Activated T-cell treated with anti-CD3 and anti-CD28 coated beads, Interleukin-2, amount 50 U/mL, for 24 hours (primary cell): ENCODE measurements at regions not wholly inside any gene's neighbourhood (a gene's known extent, or its start where the extent isn't known, plus 50 kb on each side); places are given as distances from the start of the nearest gene placed in this dataset.

Source experiments
- DNase-seq: peaks from one replicate; pipeline ENCODE4 v3.0.0-alpha.2; 2020
- H3K27ac Mint-ChIP-seq: 2 replicates; pipeline ENCODE4 v1.8.0; 2020; ENCODE audit warnings: mild to moderate bottlenecking, mixed read lengths
- H3K27me3 Mint-ChIP-seq: 2 replicates; pipeline ENCODE4 v1.8.0; 2020; ENCODE audit warnings: mixed read lengths
- H3K36me3 Mint-ChIP-seq: 2 replicates; pipeline ENCODE4 v1.8.0; 2020; ENCODE audit warnings: low read depth, mixed read lengths
- H3K4me1 Mint-ChIP-seq: 2 replicates; pipeline ENCODE4 v1.8.0; 2020; ENCODE audit warnings: low read depth, mixed read lengths
- H3K4me3 Mint-ChIP-seq: 2 replicates; pipeline ENCODE4 v1.8.0; 2020; ENCODE audit warnings: mild to moderate bottlenecking, moderate library complexity, mixed read lengths
- H3K9me3 Mint-ChIP-seq: 2 replicates; pipeline ENCODE4 v1.8.0; 2020; ENCODE audit warnings: mixed read lengths

GRCh38 chr6:141337191-141337590 lies 795.5 kb upstream of the GJE1 start:
- Mint-ChIP-seq H3K4me3 (no peak overlapping the region), H3K27ac (no peak overlapping the region), H3K9me3 (no peaks in the 10 kb centered on the region), H3K27me3 (peaks cover 3% of the 10 kb centered on the region), H3K36me3 (no peaks in the 10 kb centered on the region), H3K4me1 (peaks cover 2% of the 10 kb centered on the region)
- no peak for DNase-seq

- Mint-ChIP-seq H3K4me1 (peaks cover 2% of the 10 kb centered on the region), H3K4me3 (no peak overlapping the region), H3K9me3 (no peaks in the 10 kb centered on the region), H3K27ac (no peak overlapping the region), H3K36me3 (no peaks in the 10 kb centered on the region), H3K27me3 (peaks cover 3% of the 10 kb centered on the region)
- no peak for DNase-seq
Observed at GRCh38 chr6:141335477-141336273, 797.0 kb upstream of the GJE1 start.

- no peak for DNase-seq
- Mint-ChIP-seq H3K36me3 (no peaks in the 10 kb centered on the region), H3K4me1 (peaks cover 21% of the 10 kb centered on the region), H3K9me3 (no peaks in the 10 kb centered on the region), H3K27ac (no peak overlapping the region), H3K4me3 (no peak overlapping the region), H3K27me3 (no peaks in the 10 kb centered on the region)
Observed at GRCh38 chr6:141326925-141327324, 805.8 kb upstream of the GJE1 start.

- H3K4me3 Mint-ChIP-seq = no peak overlapping the region
Observed at GRCh38 chr6:141326426-141326825, 806.3 kb upstream of the GJE1 start.

GRCh38 chr6:141321493-141322347 lies 811.0 kb upstream of the GJE1 start:
- no peak for DNase-seq
- H3K4me3 Mint-ChIP-seq = no peak overlapping the region
- H3K27me3 Mint-ChIP-seq = peaks cover 6% of the 10 kb centered on the region
- H3K9me3 Mint-ChIP-seq = no peaks in the 10 kb centered on the region
- no peaks in the 10 kb centered on the region for H3K36me3 Mint-ChIP-seq
- H3K4me1 Mint-ChIP-seq = peaks cover 17% of the 10 kb centered on the region
- H3K27ac Mint-ChIP-seq = no peak overlapping the region

More at GRCh38 chr6:141326426-141326825, 806.3 kb upstream of the GJE1 start:
- no peak for DNase-seq
- no peaks in the 10 kb centered on the region for H3K9me3 Mint-ChIP-seq
- peaks cover 26% of the 10 kb centered on the region for H3K4me1 Mint-ChIP-seq
- no peaks in the 10 kb centered on the region for H3K27me3 Mint-ChIP-seq
- no peaks in the 10 kb centered on the region for H3K36me3 Mint-ChIP-seq
- no peak overlapping the region for H3K27ac Mint-ChIP-seq

- H3K4me3 Mint-ChIP-seq = no peak overlapping the region
- no peaks in the 10 kb centered on the region for H3K36me3 Mint-ChIP-seq
- DNase-seq = no peak
- no peaks in the 10 kb centered on the region for H3K4me1 Mint-ChIP-seq
- no peak overlapping the region for H3K27ac Mint-ChIP-seq
- no peaks in the 10 kb centered on the region for H3K9me3 Mint-ChIP-seq
- peaks cover 6% of the 10 kb centered on the region for H3K27me3 Mint-ChIP-seq
Observed at GRCh38 chr6:141316236-141316635, 816.5 kb upstream of the GJE1 start.

- Mint-ChIP-seq H3K27me3 (peaks cover 3% of the 10 kb centered on the region), H3K4me3 (no peak overlapping the region), H3K9me3 (no peaks in the 10 kb centered on the region), H3K4me1 (peaks cover 3% of the 10 kb centered on the region), H3K27ac (no peak overlapping the region), H3K36me3 (no peaks in the 10 kb centered on the region)
- DNase-seq = no peak
Observed at GRCh38 chr6:141313986-141314385, 818.7 kb upstream of the GJE1 start.

- Mint-ChIP-seq H3K4me3 (no peak overlapping the region), H3K27me3 (peaks cover 1% of the 10 kb centered on the region), H3K4me1 (peaks cover 10% of the 10 kb centered on the region), H3K9me3 (no peaks in the 10 kb centered on the region), H3K36me3 (no peaks in the 10 kb centered on the region), H3K27ac (no peak overlapping the region)
- no peak for DNase-seq
Observed at GRCh38 chr6:141309295-141309694, 823.4 kb upstream of the GJE1 start.

GRCh38 chr6:141307309-141307998 lies 825.3 kb upstream of the GJE1 start:
- no peaks in the 10 kb centered on the region for H3K36me3 Mint-ChIP-seq
- H3K4me1 Mint-ChIP-seq = peaks cover 10% of the 10 kb centered on the region
- peaks cover 7% of the 10 kb centered on the region for H3K27me3 Mint-ChIP-seq
- peak overlapping the region; percentile 69 for H3K27ac Mint-ChIP-seq
- H3K9me3 Mint-ChIP-seq = no peaks in the 10 kb centered on the region
- H3K4me3 Mint-ChIP-seq = no peak overlapping the region
- no peak for DNase-seq

- H3K9me3 Mint-ChIP-seq = no peaks in the 10 kb centered on the region
- no peaks in the 10 kb centered on the region for H3K36me3 Mint-ChIP-seq
- peaks cover 9% of the 10 kb centered on the region for H3K27me3 Mint-ChIP-seq
- no peak for DNase-seq
- H3K4me3 Mint-ChIP-seq = no peak overlapping the region
- no peak overlapping the region for H3K27ac Mint-ChIP-seq
- H3K4me1 Mint-ChIP-seq = peaks cover 7% of the 10 kb centered on the region
Observed at GRCh38 chr6:141303907-141304306, 828.8 kb upstream of the GJE1 start.

GRCh38 chr6:141301779-141302178 lies 830.9 kb upstream of the GJE1 start:
- peaks cover 9% of the 10 kb centered on the region for H3K27me3 Mint-ChIP-seq
- no peak overlapping the region for H3K27ac Mint-ChIP-seq
- DNase-seq = no peak
- no peaks in the 10 kb centered on the region for H3K4me1 Mint-ChIP-seq
- H3K4me3 Mint-ChIP-seq = no peak overlapping the region
- H3K9me3 Mint-ChIP-seq = no peaks in the 10 kb centered on the region
- H3K36me3 Mint-ChIP-seq = no peaks in the 10 kb centered on the region

- Mint-ChIP-seq H3K4me1 (no peaks in the 10 kb centered on the region), H3K27ac (no peak overlapping the region), H3K9me3 (peaks cover 9% of the 10 kb centered on the region), H3K4me3 (no peak overlapping the region), H3K27me3 (no peaks in the 10 kb centered on the region), H3K36me3 (no peaks in the 10 kb centered on the region)
- DNase-seq = no peak
Observed at GRCh38 chr6:141290941-141291721, 841.6 kb upstream of the GJE1 start.

- DNase-seq = no peak
- Mint-ChIP-seq H3K4me1 (no peaks in the 10 kb centered on the region), H3K27ac (no peak overlapping the region), H3K9me3 (peaks cover 9% of the 10 kb centered on the region), H3K4me3 (no peak overlapping the region), H3K27me3 (no peaks in the 10 kb centered on the region), H3K36me3 (no peaks in the 10 kb centered on the region)
Observed at GRCh38 chr6:141288947-141289346, 843.8 kb upstream of the GJE1 start.

GRCh38 chr6:141282263-141282662 lies 850.5 kb upstream of the GJE1 start:
- H3K27ac Mint-ChIP-seq = no peak overlapping the region
- H3K4me3 Mint-ChIP-seq = no peak overlapping the region
- no peaks in the 10 kb centered on the region for H3K4me1 Mint-ChIP-seq
- H3K9me3 Mint-ChIP-seq = peaks cover 2% of the 10 kb centered on the region
- DNase-seq = no peak
- H3K27me3 Mint-ChIP-seq = peaks cover 5% of the 10 kb centered on the region
- H3K36me3 Mint-ChIP-seq = no peaks in the 10 kb centered on the region
